GM21737 (cell line): ENCODE measurements at regions not wholly inside any gene's neighbourhood (a gene's known extent, or its start where the extent isn't known, plus 50 kb on each side); places are given as distances from the start of the nearest gene placed in this dataset.
"Not testable (repeated sequence)": the region's sequence is repeated elsewhere in the genome, so short reads cannot be mapped to it uniquely, and the experiment has no call there.

ENCODE experiments used
- ATAC-seq: cut with Tn5 transposase; IDR thresholded peaks from one replicate; pipeline ENCODE4 v1.9.1; 2021; ENCODE audit warnings: mild to moderate bottlenecking, moderate library complexity; ENCODE audit not compliant: unreplicated experiment

- ATAC-seq = no peak
Observed at GRCh38 chr16:79954921-79955705, 354.6 kb upstream of the MAF start.

- no peak for ATAC-seq
Observed at GRCh38 chr16:79950932-79951719, 350.6 kb upstream of the MAF start.

DNA sequence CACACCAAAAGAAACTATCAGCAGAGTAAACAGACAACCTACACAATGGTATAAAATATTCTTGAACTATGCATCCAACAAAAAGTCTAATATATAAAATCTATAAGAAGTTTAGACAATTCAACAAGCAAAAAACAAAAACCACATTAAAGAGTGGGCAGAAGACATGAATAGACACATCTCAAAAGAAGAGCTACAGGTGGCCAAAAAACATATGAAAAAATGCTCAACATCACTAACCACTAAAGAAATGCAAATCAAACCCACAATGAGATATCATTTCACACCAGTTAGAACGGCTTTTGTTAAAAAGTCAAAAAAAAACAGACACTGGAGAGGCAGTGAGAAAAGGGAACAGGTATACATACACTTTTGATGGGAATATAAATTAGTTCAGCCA, 348.9 kb upstream of the MAF start:
- ATAC-seq = no peak

DNA sequence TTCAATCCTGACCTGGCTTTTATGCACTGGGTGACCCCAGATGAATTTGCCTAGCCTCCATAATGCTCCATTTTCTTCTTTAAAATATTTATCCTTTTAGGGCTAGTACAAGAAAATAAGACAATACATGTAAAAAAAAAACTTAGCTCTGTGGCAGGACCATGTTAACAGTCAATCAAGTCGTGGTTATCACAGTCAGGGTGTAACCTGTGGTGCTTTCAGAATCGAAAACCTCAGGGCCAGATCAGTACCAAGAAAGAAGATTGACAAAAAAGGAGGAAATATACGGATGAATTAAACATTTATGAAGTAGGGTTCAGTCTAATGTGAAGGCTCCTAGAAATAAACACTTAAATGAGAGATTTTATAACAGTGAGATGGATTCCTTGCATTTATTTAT, 347.2 kb upstream of the MAF start:
- ATAC-seq = no peak

GRCh38 chr16:79946252-79946651, 345.7 kb upstream of the MAF start:
- no peak for ATAC-seq

DNA sequence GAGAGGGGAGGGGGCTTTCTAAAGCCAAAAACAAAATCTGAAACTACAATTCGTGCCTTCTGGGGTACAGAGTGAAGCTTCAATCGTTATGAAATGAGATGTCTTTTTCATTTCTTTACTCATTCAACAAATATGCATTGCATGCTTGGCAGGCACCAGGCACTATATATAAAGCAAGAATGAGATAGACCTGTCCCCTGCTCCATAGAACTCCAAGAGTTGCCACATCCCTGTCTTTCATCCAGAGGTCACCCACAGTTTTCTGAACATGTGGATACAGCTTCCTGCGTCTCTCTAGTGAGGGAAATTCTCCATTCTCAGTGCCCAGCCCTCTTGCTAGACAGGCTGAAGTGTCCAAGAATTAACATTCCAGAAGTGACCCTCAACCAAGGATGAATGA, 343.2 kb upstream of the MAF start:
- ATAC-seq = no peak

DNA sequence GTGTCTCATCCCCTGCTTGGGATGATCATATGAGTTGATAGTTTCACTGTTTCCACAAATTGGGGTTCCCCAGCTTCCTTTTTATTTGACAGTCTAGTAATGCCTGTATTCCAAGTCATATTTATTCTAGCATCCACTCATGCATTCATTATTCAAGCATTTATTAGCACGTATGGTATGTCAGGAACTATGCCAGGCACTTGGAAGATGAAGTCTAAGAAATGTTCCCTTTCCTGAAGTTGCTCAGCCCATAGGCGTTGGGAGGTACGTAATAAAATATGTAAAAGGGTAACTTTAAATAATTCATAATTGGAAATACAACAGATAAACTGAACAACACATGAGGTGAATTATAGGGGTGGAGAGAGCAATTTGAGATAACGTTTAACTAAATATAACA, 338.0 kb upstream of the MAF start:
- no peak for ATAC-seq

DNA sequence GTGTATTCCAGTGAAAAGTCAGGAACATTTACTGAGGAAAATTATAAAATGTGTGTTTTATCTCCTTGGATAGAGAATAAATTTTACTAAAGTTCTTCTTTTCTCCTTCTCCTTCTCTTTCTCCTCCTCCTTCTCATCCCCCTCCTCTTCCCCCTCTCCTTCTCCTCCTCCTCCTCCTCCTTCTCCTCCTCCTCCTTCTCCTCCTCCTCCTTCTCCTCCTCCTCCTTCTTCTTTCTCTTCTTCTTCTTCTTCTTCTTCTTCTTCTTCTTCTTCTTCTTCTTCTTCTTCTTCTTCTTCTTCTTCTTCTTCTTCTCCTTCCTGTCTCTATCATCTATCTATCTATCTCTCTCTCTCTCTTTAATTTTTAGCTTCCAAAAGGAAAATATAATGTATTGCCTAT, 337.1 kb upstream of the MAF start:
- not testable (repeated sequence) for ATAC-seq

- no peak for ATAC-seq
Observed at GRCh38 chr16:79933603-79934002, 333.1 kb upstream of the MAF start.

DNA sequence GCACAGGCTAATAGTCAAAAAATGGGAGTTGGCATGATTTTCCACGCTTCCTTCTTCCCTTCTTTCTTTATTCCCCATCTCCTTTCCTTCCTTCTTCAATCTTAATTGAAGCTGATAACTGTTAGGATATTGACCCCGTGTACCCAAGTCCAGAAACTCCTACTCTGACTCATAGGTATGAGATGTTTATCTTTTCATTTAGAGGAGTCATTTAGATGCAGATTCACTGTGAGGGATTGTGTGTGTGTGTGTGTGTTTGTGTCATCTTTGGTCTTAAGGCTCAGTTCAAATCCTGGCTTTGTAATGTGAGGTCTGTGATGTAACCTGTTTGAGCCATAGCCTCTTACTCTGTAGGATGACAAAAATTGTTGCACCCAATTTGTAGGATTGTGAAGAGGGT, 332.0 kb upstream of the MAF start:
- ATAC-seq = no peak

DNA sequence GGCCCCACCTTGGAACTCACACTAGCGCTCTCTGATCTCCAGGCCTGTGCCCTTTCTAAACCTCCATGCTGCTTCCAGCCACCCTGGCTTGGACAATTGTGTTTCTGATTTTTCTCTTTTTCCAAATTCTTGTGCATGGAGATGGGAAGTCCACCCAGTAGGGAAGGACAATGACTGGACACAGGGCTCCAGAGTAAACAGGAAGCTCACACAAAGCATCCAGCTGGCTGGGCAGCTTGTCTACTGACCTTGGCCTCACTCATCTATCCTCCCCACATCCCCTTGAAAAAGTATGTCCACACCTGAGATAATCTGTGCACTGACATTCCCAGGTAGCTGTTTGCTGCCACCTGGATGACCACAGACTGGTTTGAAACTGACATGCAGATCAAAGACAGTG, 331.2 kb upstream of the MAF start:
- no peak for ATAC-seq

DNA sequence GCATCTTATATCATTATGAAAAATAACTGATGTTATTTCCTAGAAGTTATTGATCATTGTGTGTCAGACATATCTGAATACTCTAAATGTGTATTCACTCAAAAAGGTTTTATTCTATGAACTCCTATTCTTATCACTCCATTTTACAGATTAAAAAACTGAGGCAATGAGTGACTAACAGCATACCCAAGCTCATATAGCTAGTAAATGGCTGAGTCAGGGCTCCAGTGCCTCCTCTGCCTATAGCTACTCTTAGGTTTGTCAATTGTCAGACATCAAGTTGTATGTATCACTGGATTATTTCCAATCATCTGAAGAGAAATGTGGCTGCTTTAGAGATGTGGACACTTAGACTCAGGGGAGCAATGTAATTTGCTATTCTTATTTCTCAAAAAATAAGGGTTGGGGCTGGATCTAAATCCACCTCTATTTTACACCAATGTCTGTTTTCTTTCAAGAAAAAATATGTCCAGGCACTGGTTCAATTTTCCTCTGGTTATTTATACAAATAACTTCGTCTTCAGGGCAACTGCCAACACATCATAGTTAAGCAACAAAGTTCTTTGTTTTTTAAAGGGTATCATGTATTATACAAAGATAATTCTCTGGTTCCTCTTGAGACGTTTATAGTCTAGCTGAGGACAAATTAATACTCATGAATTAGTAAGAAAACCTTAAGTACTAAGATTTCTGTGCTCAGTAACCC, 328.9 kb upstream of the MAF start:
- ATAC-seq = no peak

GRCh38 chr16:79928142-79928873, 327.8 kb upstream of the MAF start:
- ATAC-seq = no peak

DNA sequence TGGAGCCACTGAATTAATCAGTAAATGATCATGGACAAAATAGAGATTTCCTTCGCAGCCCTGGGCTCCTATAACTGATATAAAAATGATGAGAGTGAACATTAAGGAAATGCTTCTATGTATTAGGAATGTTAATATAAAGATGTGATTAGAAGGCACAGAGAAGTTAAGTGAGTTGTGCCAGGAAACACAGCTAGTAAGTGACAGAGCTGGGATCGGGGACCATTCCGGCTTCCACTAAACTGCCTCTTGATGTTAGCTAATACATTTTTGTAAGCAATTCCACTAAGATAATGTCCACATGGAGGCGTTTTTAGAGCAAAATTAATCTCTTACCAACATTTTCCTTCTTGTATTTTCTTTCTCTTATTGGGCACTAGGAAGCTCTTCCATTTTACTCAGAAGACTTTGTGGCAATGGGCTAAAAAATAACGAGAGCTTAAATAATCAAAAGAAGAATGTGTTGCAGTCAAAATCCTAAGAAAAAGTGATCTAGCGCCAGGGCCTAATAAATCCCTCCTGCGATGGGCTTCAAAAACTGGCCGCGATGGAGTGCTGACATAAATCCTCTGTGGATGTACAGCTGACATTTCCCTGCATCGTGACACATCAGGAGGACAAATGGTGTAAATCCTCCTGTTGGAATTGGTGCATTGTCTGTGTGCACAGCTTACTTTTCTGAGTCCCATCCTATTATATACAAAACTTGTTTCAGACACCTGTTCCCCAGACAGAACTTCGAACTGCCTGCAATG, 326.1 kb upstream of the MAF start:
- ATAC-seq = no peak

- no peak for ATAC-seq
Observed at GRCh38 chr16:79923431-79923830, 322.9 kb upstream of the MAF start.

GRCh38 chr16:79920685-79921084, 320.1 kb upstream of the MAF start:
- ATAC-seq = no peak

DNA sequence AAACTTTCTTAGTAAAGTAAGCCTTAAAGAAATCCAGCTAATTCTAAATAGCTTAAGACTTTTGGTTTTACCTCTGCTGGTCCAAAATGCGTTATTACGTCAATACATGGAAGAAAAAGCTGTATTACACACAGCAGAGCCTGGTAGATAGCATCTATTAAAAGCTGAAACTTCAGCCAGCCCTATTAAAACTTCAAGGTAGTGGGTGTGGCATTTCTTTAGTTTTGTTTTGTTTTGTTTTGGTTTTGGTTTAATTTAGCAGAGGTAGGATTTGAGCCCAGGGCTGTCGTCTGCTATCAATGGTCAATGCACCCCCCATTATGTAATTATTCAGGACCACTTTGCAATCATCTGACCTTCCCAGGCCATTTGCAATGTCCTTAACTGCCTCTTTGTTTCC, 318.4 kb upstream of the MAF start:
- no peak for ATAC-seq

- no peak for ATAC-seq
Observed at GRCh38 chr16:79915761-79916160, 315.2 kb upstream of the MAF start.

DNA sequence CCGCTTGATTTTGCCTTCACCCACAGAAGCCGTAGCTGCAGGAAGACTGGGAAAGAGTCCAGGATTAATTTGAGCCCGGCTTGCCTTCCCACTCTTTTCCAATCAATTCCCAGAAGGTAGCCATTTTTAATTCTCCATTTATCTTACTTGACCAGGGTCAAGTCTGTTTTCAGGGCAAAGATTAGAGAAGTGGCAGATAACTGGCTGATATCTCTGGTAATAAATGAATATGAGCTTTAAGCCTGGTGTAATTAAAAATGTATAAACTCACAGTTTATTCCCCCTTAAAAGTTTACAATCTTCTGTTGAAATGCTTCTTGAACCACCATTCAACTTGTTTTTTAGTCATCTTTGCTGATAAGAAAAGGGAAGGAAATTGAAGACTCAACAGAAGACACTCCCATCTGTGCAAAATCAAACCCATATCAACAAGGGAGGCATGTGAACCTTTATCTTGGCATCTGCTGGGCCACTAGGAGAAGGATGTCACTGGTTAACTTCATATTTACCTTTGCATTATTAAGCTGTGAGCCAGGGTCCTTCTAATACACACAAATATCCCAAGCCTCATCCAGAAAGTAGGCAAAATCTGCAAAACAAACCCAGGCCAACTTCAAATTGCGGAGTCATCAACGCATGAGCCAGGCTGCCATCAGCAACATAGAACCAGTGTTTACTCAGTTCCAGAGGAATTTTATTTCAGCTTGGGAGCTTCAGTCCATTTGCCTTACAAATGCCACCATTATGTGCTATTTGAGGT, 314.6 kb upstream of the MAF start:
- no peak for ATAC-seq
